GM12878 (cell line): ENCODE measurements at regions not wholly inside any gene's neighbourhood (a gene's known extent, or its start where the extent isn't known, plus 50 kb on each side); places are given as distances from the start of the nearest gene placed in this dataset.

Source experiments
- ATAC-seq: fragments of 200-7000 bp; cut with Tn5 transposase; 3 replicates; pipeline ENCODE4 v1.9.1; 2020; ENCODE audit warnings: mild to moderate bottlenecking, moderate library complexity
- BruUV-seq: library from RNA; stranded (reverse); fragments of 400-500 nt; replicated peaks from 2 replicates; lab custom pipeline; 2021; lab: Mats Ljungman, UMichigan
- CTCF ChIA-PET: fragments of 300-600 bp; sonication (Branson Sonifier 250); formaldehyde crosslinking; extraction: SDS; loops from one replicate; lab custom pipeline; 2021; ENCODE audit warnings: inconsistent platforms; lab: Yijun Ruan, JAX
- POLR2A ChIA-PET: fragments of 350-600 bp; formaldehyde crosslinking; extraction: SDS; loops from one replicate; lab custom pipeline; 2021; ENCODE audit warnings: inconsistent platforms; lab: Charles Lee
- RAD21 ChIA-PET: fragments of 300-600 bp; sonication (Branson Sonifier 250); formaldehyde crosslinking; loops from one replicate; lab custom pipeline; 2023; ENCODE audit warnings: antibody characterized with exemption; ENCODE audit not compliant: unreplicated experiment; lab: Charles Lee
- SMC1A ChIA-PET: fragments of 300-600 bp; sonication (Branson Sonifier 250); formaldehyde crosslinking; loops from one replicate; lab custom pipeline; 2023; ENCODE audit not compliant: unreplicated experiment, uncharacterized antibody; lab: Charles Lee
- DNase-seq: peaks from one replicate; pipeline ENCODE4 v3.0.0-alpha.2; 2011; ENCODE audit warnings: low read depth, low spot score
- FAIRE-seq: peaks from 3 replicates; lab custom pipeline; 2011; peaks lifted over from hg19 to GRCh38; lab: Jason Lieb, UNC
- H2AFZ ChIP-seq: 2 replicates; pipeline ENCODE4 v1.6.0; 2011; ENCODE audit warnings: low read depth, low read length, control low read depth; ENCODE audit not compliant: control insufficient read depth
- H3K27ac ChIP-seq: 2 replicates; pipeline ENCODE4 v1.5.1; 2011; ENCODE audit warnings: control low read depth; ENCODE audit not compliant: control insufficient read depth, insufficient read depth
- H3K27me3 ChIP-seq, 2 experiments: replicated peaks in 1 of 2; 2 replicates each; pipeline versions ENCODE4 v1.6.0 to v1.6.1; 2011; ENCODE audit warnings: low read length in 1 of 2; ENCODE audit not compliant: control insufficient read depth in 2 of 2, insufficient read depth in 2 of 2
- H3K36me3 ChIP-seq, 2 experiments: 2 replicates each; pipeline ENCODE4 v1.5.1; 2011; ENCODE audit warnings: low read length in 1 of 2; ENCODE audit not compliant: control insufficient read depth in 2 of 2, insufficient read depth in 2 of 2
- H3K4me1 ChIP-seq: 2 replicates; pipeline ENCODE4 v1.6.1; 2011; ENCODE audit warnings: mild to moderate bottlenecking, low read length, moderate library complexity, mixed read lengths; ENCODE audit not compliant: control insufficient read depth, insufficient read depth
- H3K4me2 ChIP-seq: 2 replicates; pipeline ENCODE4 v1.6.0; 2011; ENCODE audit warnings: control low read depth; ENCODE audit not compliant: control insufficient read depth, insufficient read depth
- H3K4me3 ChIP-seq: fragments of 200-600 bp; sonication (generic); 2 replicates; pipeline ENCODE4 v1.5.1; 2016
- H3K79me2 ChIP-seq: 2 replicates; pipeline ENCODE4 v1.6.0; 2011; ENCODE audit warnings: low read length; ENCODE audit not compliant: control insufficient read depth, insufficient read depth
- H3K9ac ChIP-seq: 2 replicates; pipeline ENCODE4 v1.8.0; 2011; ENCODE audit warnings: low read length, control low read depth, mixed read lengths; ENCODE audit not compliant: control insufficient read depth, insufficient read depth
- H3K9me3 ChIP-seq: replicated peaks from 3 replicates; pipeline ENCODE4 v1.5.1; 2011; ENCODE audit warnings: mild to moderate bottlenecking, low read length; ENCODE audit not compliant: control insufficient read depth, insufficient read depth
- H4K20me1 ChIP-seq: 2 replicates; pipeline ENCODE4 v1.6.0; 2011; ENCODE audit not compliant: control insufficient read depth, insufficient read depth
- CBX5 ChIP-seq: sonication (generic); IDR thresholded peaks from 2 replicates; pipeline ENCODE4 v1.6.1; 2016; ENCODE audit warnings: low read depth, moderate library complexity, mild to moderate bottlenecking, inconsistent platforms
- CHD1 ChIP-seq: IDR thresholded peaks from 2 replicates; pipeline ENCODE4 v1.6.1; 2012; ENCODE audit warnings: low read depth, low read length, improper control_type of control experiment
- CHD4 ChIP-seq: fragments of 200-600 bp; sonication (generic); IDR thresholded peaks from 2 replicates; pipeline ENCODE4 v1.6.1; 2016; ENCODE audit warnings: mild to moderate bottlenecking
- IRF4 ChIP-seq: IDR thresholded peaks from 2 replicates; pipeline ENCODE4 v1.6.1; 2011; ENCODE audit warnings: low read depth, low read length
- JUND ChIP-seq: IDR thresholded peaks from 2 replicates; pipeline ENCODE4 v1.6.1; 2012; ENCODE audit warnings: low read depth, mild to moderate bottlenecking, low read length, improper control_type of control experiment, moderate library complexity
- MTA2 ChIP-seq: fragments of 450-650 bp; IDR thresholded peaks from 2 replicates; pipeline ENCODE4 v1.6.1; 2016; ENCODE audit warnings: low read depth, mild to moderate bottlenecking, moderate library complexity
- MXI1 ChIP-seq: fragments of 150-350 bp; IDR thresholded peaks from 2 replicates; pipeline ENCODE4 v1.6.1; 2011; ENCODE audit warnings: low read depth, mild to moderate bottlenecking, inconsistent platforms, low read length, improper control_type of control experiment
- NR2F1 ChIP-seq: fragments of 450-650 bp; conservative IDR thresholded peaks from 2 replicates; pipeline ENCODE4 v1.6.1; 2017; ENCODE audit warnings: mild to moderate bottlenecking
- PKNOX1 ChIP-seq: fragments of 450-650 bp; IDR thresholded peaks from 2 replicates; pipeline ENCODE4 v1.6.1; 2016; ENCODE audit warnings: mild to moderate bottlenecking
- RELB ChIP-seq: fragments of 450-650 bp; IDR thresholded peaks from 2 replicates; pipeline ENCODE4 v1.6.1; 2017; ENCODE audit warnings: low read depth, mild to moderate bottlenecking, moderate library complexity
- SMAD1 ChIP-seq: fragments of 450-650 bp; IDR thresholded peaks from 2 replicates; pipeline ENCODE4 v1.6.1; 2018; ENCODE audit warnings: mild to moderate bottlenecking, low read depth; ENCODE audit not compliant: partially characterized antibody
- SMC3 ChIP-seq: IDR thresholded peaks from 2 replicates; pipeline ENCODE4 v1.6.1; 2011; ENCODE audit warnings: low read length, improper control_type of control experiment, borderline replicate concordance
- TAF1 ChIP-seq: IDR thresholded peaks from 2 replicates; pipeline ENCODE4 v1.6.1; 2011; ENCODE audit warnings: mild to moderate bottlenecking, low read depth, low read length, borderline replicate concordance
- TBL1XR1 ChIP-seq: IDR thresholded peaks from 2 replicates; pipeline ENCODE4 v1.6.1; 2012; ENCODE audit warnings: low read depth, low read length, improper control_type of control experiment
- ZNF207 ChIP-seq: fragments of 450-650 bp; IDR thresholded peaks from 2 replicates; pipeline ENCODE4 v1.6.1; 2014; ENCODE audit warnings: antibody characterized with exemption, mild to moderate bottlenecking, borderline replicate concordance
- WGBS: methylation state at CpG from one replicate; pipeline ENCODE4 v1.1.6; 2016; ENCODE audit warnings: low lambda C conversion rate; ENCODE audit not compliant: insufficient replicate concordance, insufficient coverage; ENCODE audit errors: missing lambda C conversion rate; 5-methylcytosine and 5-hydroxymethylcytosine counted together
- in situ Hi-C: fragments of 300-500 bp; cut with MboI; formaldehyde crosslinking; loops from 9 replicates; pipeline ENCODE4 v1.14.3; 2018; ENCODE audit warnings: mixed read lengths
- intact Hi-C: fragments of 100-400 bp; cut with micrococcal nuclease; formaldehyde crosslinking; loops from one replicate; pipeline ENCODE4 v1.14.2; 2022; ENCODE audit not compliant: unreplicated experiment
- TF ChIP-seq, protein P1 (sequence below): fragments of 150-350 bp; IDR thresholded peaks from 2 replicates; pipeline ENCODE4 v1.6.1; 2014; ENCODE audit warnings: mild to moderate bottlenecking, low read depth, low read length

DNA sequence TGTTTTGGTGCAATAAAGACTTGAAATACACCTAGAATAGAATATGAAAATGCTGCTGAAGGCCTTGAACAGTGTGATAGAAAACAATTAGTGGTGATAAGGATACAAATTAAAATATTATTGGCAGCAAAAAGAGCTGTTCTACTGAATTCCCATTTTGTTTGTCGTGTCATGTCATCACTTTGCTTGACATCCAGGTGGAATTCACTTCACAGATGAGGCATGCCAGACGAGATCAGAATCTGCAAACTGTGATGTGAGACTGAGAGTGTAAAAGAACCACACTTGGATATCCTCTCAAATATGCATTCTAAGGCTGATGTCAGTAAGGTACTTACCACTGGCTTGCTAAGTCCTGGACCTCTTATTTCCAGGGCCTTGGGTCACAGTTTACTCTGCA, 635.1 kb upstream of the STXBP6 start:
- no peaks in the 10 kb centered on the region for H3K79me2 ChIP-seq
- FAIRE-seq, result no peak
- no peaks in the 10 kb centered on the region for H3K36me3 ChIP-seq
- 3% methylated on average over 2 of the region's 2 CpGs for WGBS
- H3K9ac ChIP-seq, result no peak overlapping the region
- no peak overlapping the region for H3K27ac ChIP-seq
- no peak for ATAC-seq
- H3K9me3 ChIP-seq, result no peaks in the 10 kb centered on the region; the same call in 2 of the 3 replicates
- ChIA-PET RAD21 (no interaction called here), POLR2A (no interaction called here), SMC1A (no interaction called here), CTCF (no interaction called here)
- no TSS peak for BruUV-seq
- no peak overlapping the region for H2AFZ ChIP-seq
- H3K4me3 ChIP-seq, result no peak overlapping the region
- intact Hi-C loops, result no loop called here
- H3K27me3 ChIP-seq, result no peaks in the 10 kb centered on the region
- H4K20me1 ChIP-seq, result no peaks in the 10 kb centered on the region
- no peaks in the 10 kb centered on the region for H3K4me1 ChIP-seq
- H3K4me2 ChIP-seq, result no peak overlapping the region
- in situ Hi-C loops, result no loop called here
- DNase-seq, result no peak
- TF ChIP-seq TBL1XR1 (no peak), MXI1 (no peak), ZNF207 (no peak), CHD4 (no peak), TAF1 (no peak), NR2F1 (no peak), IRF4 (no peak), SMC3 (no peak), PKNOX1 (no peak), CHD1 (no peak), CBX5 (no peak), SMAD1 (no peak), MTA2 (no peak), JUND (no peak), RELB (no peak)
- TF ChIP-seq, protein P1, sequence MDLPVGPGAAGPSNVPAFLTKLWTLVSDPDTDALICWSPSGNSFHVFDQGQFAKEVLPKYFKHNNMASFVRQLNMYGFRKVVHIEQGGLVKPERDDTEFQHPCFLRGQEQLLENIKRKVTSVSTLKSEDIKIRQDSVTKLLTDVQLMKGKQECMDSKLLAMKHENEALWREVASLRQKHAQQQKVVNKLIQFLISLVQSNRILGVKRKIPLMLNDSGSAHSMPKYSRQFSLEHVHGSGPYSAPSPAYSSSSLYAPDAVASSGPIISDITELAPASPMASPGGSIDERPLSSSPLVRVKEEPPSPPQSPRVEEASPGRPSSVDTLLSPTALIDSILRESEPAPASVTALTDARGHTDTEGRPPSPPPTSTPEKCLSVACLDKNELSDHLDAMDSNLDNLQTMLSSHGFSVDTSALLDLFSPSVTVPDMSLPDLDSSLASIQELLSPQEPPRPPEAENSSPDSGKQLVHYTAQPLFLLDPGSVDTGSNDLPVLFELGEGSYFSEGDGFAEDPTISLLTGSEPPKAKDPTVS, result no peak
